ENCODE measurements at regions not wholly inside any gene's neighbourhood (a gene's known extent, or its start where the extent isn't known, plus 50 kb on each side); places are given as distances from the start of the nearest gene placed in this dataset.
A peak's percentile ranks its signal among the peaks of the same experiment; 100 is the strongest.

DNA sequence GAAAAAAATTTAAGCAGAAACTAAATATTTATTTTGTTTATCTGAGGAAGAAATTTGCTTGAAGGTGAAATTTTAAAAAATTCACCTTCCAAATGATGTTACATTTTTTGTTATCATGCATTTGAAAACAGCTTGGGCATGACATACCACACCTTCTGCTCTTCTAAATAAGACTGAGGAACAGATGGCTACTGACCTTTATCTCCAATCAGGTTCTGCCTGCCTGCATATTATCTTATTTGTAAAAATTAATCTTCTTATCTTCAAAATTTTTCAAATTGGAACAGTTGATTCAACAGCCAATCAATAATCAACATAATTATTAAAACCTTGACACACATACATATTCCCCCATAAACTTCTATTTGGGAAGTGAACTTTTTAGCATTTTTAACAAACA is 641.8 kb upstream of the ZNF385D start:
- Histone ChIP-seq H3K4me3 (ENCODE audit: low read length) (no peak overlapping the region), H3K36me3 (ENCODE audit: low read depth, low read length) (no peaks in the 10 kb centered on the region), H3F3A (ENCODE audit: low read length, unreplicated experiment) (no peaks in the 10 kb centered on the region), H3K27ac (ENCODE audit: low read length) (no peak overlapping the region), H3K79me2 (ENCODE audit: low read length) (no peaks in the 10 kb centered on the region), H3K9ac (ENCODE audit: low read length) (no peak overlapping the region), H3K27me3 (ENCODE audit: low read length) (no peaks in the 10 kb centered on the region), H3K9me3 (ENCODE audit: low read length) (no peaks in the 10 kb centered on the region), H3K4me1 (ENCODE audit: insufficient read depth, low read length) (no peaks in the 10 kb centered on the region), H3K4me2 (ENCODE audit: low read length) (no peak overlapping the region), H2AFZ (ENCODE audit: low read length) (no peak overlapping the region), H3K9me2 (replicated peaks; ENCODE audit: low read length) (no peaks in the 10 kb centered on the region), H4K20me1 (ENCODE audit: low read length) (no peaks in the 10 kb centered on the region)
- POLR2A ChIA-PET (ENCODE audit: unreplicated experiment) = no interaction called here
- DNase-seq (no peak), ATAC-seq (no peak)
- intact Hi-C loops (cut with micrococcal nuclease) = no loop called here
- no TSS peak for BruUV-seq (replicated peaks)
- CTCF ChIA-PET = no interaction called here
- no peak for TF ChIP-seq EZH2 (IDR thresholded peaks at IDR 0.05; ENCODE audit: low read length, unreplicated experiment)
- no peak for TF ChIP-seq EZH2phosphoT487 (IDR thresholded peaks at IDR 0.05; ENCODE audit: borderline replicate concordance, low read length)
- TF ChIP-seq, protein P1, sequence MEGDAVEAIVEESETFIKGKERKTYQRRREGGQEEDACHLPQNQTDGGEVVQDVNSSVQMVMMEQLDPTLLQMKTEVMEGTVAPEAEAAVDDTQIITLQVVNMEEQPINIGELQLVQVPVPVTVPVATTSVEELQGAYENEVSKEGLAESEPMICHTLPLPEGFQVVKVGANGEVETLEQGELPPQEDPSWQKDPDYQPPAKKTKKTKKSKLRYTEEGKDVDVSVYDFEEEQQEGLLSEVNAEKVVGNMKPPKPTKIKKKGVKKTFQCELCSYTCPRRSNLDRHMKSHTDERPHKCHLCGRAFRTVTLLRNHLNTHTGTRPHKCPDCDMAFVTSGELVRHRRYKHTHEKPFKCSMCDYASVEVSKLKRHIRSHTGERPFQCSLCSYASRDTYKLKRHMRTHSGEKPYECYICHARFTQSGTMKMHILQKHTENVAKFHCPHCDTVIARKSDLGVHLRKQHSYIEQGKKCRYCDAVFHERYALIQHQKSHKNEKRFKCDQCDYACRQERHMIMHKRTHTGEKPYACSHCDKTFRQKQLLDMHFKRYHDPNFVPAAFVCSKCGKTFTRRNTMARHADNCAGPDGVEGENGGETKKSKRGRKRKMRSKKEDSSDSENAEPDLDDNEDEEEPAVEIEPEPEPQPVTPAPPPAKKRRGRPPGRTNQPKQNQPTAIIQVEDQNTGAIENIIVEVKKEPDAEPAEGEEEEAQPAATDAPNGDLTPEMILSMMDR (conservative IDR thresholded peaks at IDR 0.05; ENCODE audit: low read depth, low read length) = no peak

DNA sequence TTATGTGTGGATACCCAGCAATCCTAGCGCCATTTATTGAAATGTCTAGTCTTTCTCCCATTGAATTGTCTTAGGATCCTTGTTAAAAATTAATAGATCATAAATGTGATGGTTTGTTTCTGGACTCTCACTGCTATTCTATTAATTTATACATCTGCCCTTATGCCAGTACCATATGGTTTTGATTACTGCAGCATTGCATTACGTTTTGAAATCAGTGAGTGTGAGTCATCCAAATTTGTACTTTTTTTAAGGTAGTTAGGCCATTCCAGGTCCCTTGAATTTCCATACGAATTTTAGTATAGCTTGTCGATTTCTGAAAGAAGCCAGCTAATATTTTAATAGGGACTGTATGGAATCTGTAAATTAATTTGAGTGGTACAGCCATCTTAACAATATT is 648.6 kb upstream of the ZNF385D start:
- CTCF ChIA-PET = no interaction called here
- no peaks in the 10 kb centered on the region for H3K79me2 ChIP-seq (ENCODE audit: low read length)

DNA sequence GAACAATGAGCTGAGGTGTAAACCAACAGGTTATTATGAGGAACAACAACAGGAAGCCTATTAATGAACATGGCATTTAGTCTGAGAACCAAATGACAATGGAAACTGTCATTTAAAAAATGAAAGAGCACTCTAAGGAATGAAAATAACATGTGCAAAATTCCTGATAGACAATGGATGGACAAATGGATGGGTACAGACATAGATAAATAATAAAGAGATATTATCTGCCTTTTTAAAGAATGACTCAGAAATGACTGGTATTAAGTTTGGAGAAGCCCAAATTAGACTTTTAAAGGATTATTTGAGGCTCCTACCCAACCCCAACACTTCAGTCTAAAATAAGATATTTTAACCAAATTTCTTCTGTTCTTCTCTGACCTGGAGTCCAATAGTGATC is 650.5 kb upstream of the ZNF385D start:
- Histone ChIP-seq H3K9me3 (ENCODE audit: low read length) (no peaks in the 10 kb centered on the region), H3K27ac (ENCODE audit: low read length) (no peak overlapping the region), H4K20me1 (ENCODE audit: low read length) (no peaks in the 10 kb centered on the region), H3K79me2 (ENCODE audit: low read length) (no peaks in the 10 kb centered on the region), H3K4me3 (ENCODE audit: low read length) (no peak overlapping the region), H3K9ac (ENCODE audit: low read length) (no peak overlapping the region), H3K36me3 (ENCODE audit: low read depth, low read length) (no peaks in the 10 kb centered on the region), H2AFZ (ENCODE audit: low read length) (no peak overlapping the region), H3F3A (ENCODE audit: low read length, unreplicated experiment) (no peaks in the 10 kb centered on the region), H3K4me2 (ENCODE audit: low read length) (no peak overlapping the region), H3K9me2 (replicated peaks; ENCODE audit: low read length) (no peaks in the 10 kb centered on the region), H3K4me1 (ENCODE audit: insufficient read depth, low read length) (peaks cover 5% of the 10 kb centered on the region; the same call in 1 of the 2 replicates), H3K27me3 (ENCODE audit: low read length) (no peaks in the 10 kb centered on the region)
- POLR2A ChIA-PET (ENCODE audit: unreplicated experiment) = no interaction called here
- intact Hi-C loops (cut with micrococcal nuclease) = no loop called here
- TF ChIP-seq, protein P1 (conservative IDR thresholded peaks at IDR 0.05; ENCODE audit: low read depth, low read length) = no peak
- TF ChIP-seq EZH2 (IDR thresholded peaks at IDR 0.05; ENCODE audit: low read length, unreplicated experiment) (no peak), EZH2phosphoT487 (IDR thresholded peaks at IDR 0.05; ENCODE audit: borderline replicate concordance, low read length) (no peak)
- no TSS peak for BruUV-seq (replicated peaks)
- CTCF ChIA-PET = no interaction called here
- ATAC-seq = peak; percentile 48; the same call in 1 of the 2 replicates
- DNase-seq = no peak

More for the DNA sequence above, 648.6 kb upstream of the ZNF385D start:
- ATAC-seq = no peak
- no TSS peak for BruUV-seq (replicated peaks)
- H2AFZ ChIP-seq (ENCODE audit: low read length) = no peak overlapping the region
- H4K20me1 ChIP-seq (ENCODE audit: low read length) = no peaks in the 10 kb centered on the region
- H3K9me3 ChIP-seq (ENCODE audit: low read length) = no peaks in the 10 kb centered on the region
- POLR2A ChIA-PET (ENCODE audit: unreplicated experiment) = no interaction called here
- H3K9ac ChIP-seq (ENCODE audit: low read length) = no peak overlapping the region
- H3K4me3 ChIP-seq (ENCODE audit: low read length) = no peak overlapping the region
- H3K9me2 ChIP-seq (replicated peaks; ENCODE audit: low read length) = no peaks in the 10 kb centered on the region
- H3F3A ChIP-seq (ENCODE audit: low read length, unreplicated experiment) = no peaks in the 10 kb centered on the region
- intact Hi-C loops (cut with micrococcal nuclease) = no loop called here
- H3K36me3 ChIP-seq (ENCODE audit: low read depth, low read length) = no peaks in the 10 kb centered on the region
- DNase-seq = no peak
- no peaks in the 10 kb centered on the region for H3K27me3 ChIP-seq (ENCODE audit: low read length)
- no peak overlapping the region for H3K27ac ChIP-seq (ENCODE audit: low read length)
- TF ChIP-seq, protein P1 (conservative IDR thresholded peaks at IDR 0.05; ENCODE audit: low read depth, low read length) = no peak
- TF ChIP-seq EZH2 (IDR thresholded peaks at IDR 0.05; ENCODE audit: low read length, unreplicated experiment) = no peak
- no peak for TF ChIP-seq EZH2phosphoT487 (IDR thresholded peaks at IDR 0.05; ENCODE audit: borderline replicate concordance, low read length)
- no peak overlapping the region for H3K4me2 ChIP-seq (ENCODE audit: low read length)
- peaks cover 5% of the 10 kb centered on the region; the same call in 1 of the 2 replicates for H3K4me1 ChIP-seq (ENCODE audit: insufficient read depth, low read length)
